ENCODE measurements at regions not wholly inside any gene's neighbourhood (a gene's known extent, or its start where the extent isn't known, plus 50 kb on each side); places are given as distances from the start of the nearest gene placed in this dataset.
A peak's percentile ranks its signal among the peaks of the same experiment; 100 is the strongest.

- DNase-seq: peak in 1 of 2 donors; percentile 25
Observed at GRCh38 chr3:72145506-72146380, 360.8 kb upstream of the PROK2 start.

GRCh38 chr3:72144773-72145505 lies 360.0 kb upstream of the PROK2 start:
- DNase-seq: no peak

GRCh38 chr3:72143966-72144717 lies 359.2 kb upstream of the PROK2 start:
- no peak for DNase-seq

GRCh38 chr3:72143322-72143721 lies 358.4 kb upstream of the PROK2 start:
- no peak for DNase-seq

GRCh38 chr3:72142028-72142427 lies 357.1 kb upstream of the PROK2 start:
- no peak for DNase-seq

GRCh38 chr3:72141264-72141663 lies 356.3 kb upstream of the PROK2 start:
- DNase-seq: no peak

GRCh38 chr3:72139316-72139715 lies 354.4 kb upstream of the PROK2 start:
- DNase-seq: no peak

- no peak for DNase-seq
Observed at GRCh38 chr3:72137865-72138861, 353.2 kb upstream of the PROK2 start.

GRCh38 chr3:72135636-72136035 lies 350.7 kb upstream of the PROK2 start:
- no peak for DNase-seq

- DNase-seq: no peak
Observed at GRCh38 chr3:72134989-72135451, 350.1 kb upstream of the PROK2 start.

GRCh38 chr3:72133329-72134011 lies 348.5 kb upstream of the PROK2 start:
- no peak for DNase-seq

GRCh38 chr3:72131899-72132298 lies 347.0 kb upstream of the PROK2 start:
- DNase-seq: no peak

GRCh38 chr3:72130565-72130964 lies 345.6 kb upstream of the PROK2 start:
- DNase-seq: no peak

- DNase-seq: no peak
Observed at GRCh38 chr3:72129501-72130094, 344.6 kb upstream of the PROK2 start.

- DNase-seq: no peak
Observed at GRCh38 chr3:72128921-72129320, 344.0 kb upstream of the PROK2 start.

GRCh38 chr3:72127844-72128243 lies 342.9 kb upstream of the PROK2 start:
- no peak for DNase-seq

GRCh38 chr3:72127224-72127612 lies 342.3 kb upstream of the PROK2 start:
- DNase-seq: no peak

GRCh38 chr3:72126441-72127223 lies 341.7 kb upstream of the PROK2 start:
- no peak for DNase-seq

GRCh38 chr3:72123908-72124441 lies 339.0 kb upstream of the PROK2 start:
- no peak for DNase-seq
